Adipocyte (in vitro differentiated cells): ENCODE measurements at regions not wholly inside any gene's neighbourhood (a gene's known extent, or its start where the extent isn't known, plus 50 kb on each side); places are given as distances from the start of the nearest gene placed in this dataset.
"Not testable (repeated sequence)": the region's sequence is repeated elsewhere in the genome, so short reads cannot be mapped to it uniquely, and the experiment has no call there.

Experiments used
- DNase-seq: peaks from one replicate; pipeline ENCODE4 v3.0.0-alpha.2; 2015; ENCODE audit warnings: low read depth
- H3K27me3 ChIP-seq: replicated peaks from 2 replicates; pipeline ENCODE4 v1.7.0; 2013; ENCODE audit warnings: mild to moderate bottlenecking, low read length, moderate library complexity; ENCODE audit not compliant: control insufficient read depth, insufficient read depth
- H3K36me3 ChIP-seq: 2 replicates; pipeline ENCODE4 v1.7.0; 2013; ENCODE audit warnings: low read length, mild to moderate bottlenecking, moderate library complexity; ENCODE audit not compliant: control insufficient read depth, insufficient read depth, severe bottlenecking
- H3K4me1 ChIP-seq: 2 replicates; pipeline ENCODE4 v1.7.0; 2013; ENCODE audit warnings: mild to moderate bottlenecking, low read length, moderate library complexity; ENCODE audit not compliant: control insufficient read depth, insufficient read depth
- H3K4me3 ChIP-seq: 2 replicates; pipeline ENCODE4 v1.7.0; 2013; ENCODE audit warnings: mild to moderate bottlenecking, low read length, moderate library complexity
- H3K9ac ChIP-seq: 2 replicates; pipeline ENCODE4 v1.7.0; 2013; ENCODE audit warnings: mild to moderate bottlenecking, low read length, moderate library complexity
- H3K9me3 ChIP-seq: 2 replicates; pipeline ENCODE4 v1.7.0; 2013; ENCODE audit warnings: mild to moderate bottlenecking, low read length, moderate library complexity; ENCODE audit not compliant: control insufficient read depth

DNA sequence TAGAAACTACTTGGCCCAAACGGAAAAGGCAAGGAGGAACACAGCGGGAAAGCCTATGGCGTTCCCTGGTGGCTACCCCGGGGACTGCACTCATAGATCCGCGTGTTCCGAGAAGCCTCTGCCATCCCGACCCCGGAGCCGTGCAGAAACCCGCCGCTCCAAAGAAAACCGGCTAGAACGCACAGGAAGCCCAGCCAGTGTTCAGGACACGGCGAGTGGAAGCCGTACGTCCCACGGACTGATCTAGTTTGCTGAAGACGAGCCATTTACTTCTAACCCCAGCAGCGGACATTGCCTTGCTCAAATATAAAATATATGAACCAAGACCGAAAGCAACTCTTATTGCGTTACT lies 215.0 kb upstream of the NOTCH2NLA start:
- not testable (repeated sequence) for H3K9ac ChIP-seq, H3K4me1 ChIP-seq, H3K36me3 ChIP-seq, H3K27me3 ChIP-seq, H3K9me3 ChIP-seq
- H3K4me3 ChIP-seq, result peak overlapping the region; percentile 73
- DNase-seq, result peak; percentile 5

DNA sequence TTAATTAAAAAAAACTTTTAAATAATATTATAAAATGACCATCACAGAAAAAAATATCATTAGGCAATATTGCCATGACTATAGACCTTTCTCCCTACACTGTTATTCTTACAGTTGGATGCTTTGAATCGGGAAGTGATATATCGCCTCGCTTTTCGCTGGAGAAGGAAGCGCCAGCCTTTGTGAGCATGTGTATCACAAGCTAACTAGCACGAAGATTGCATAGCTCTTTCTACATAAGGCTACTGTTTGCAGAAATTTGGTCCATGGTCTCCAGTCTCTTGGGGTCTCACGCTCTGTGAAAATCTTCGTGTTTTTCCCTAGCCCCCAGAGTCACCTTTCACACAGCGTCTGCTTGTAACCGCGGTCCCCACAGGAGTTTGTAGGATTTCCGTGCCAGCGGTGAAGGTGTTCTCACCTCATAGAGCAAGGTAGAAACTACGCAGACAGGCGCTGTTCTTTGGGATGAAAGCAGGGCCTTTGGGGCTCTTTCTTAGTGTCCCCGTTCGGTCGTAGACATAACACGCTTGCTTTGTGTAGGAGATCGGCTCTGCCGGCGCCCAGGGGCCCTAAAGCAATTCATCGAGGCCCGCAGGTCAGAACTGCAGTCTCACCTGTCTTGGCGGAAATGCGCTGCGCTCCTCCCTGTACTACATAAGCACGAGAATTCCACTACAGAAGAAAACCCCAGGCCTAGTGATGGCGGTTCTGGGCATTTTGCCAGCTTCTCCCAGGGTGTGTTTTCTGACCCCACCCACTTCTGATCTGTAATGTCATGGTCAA lies 214.5 kb upstream of the NOTCH2NLA start:
- H3K9me3 ChIP-seq, H3K9ac ChIP-seq, H3K4me3 ChIP-seq, H3K27me3 ChIP-seq, DNase-seq, H3K4me1 ChIP-seq, H3K36me3 ChIP-seq: not testable (repeated sequence)

DNA sequence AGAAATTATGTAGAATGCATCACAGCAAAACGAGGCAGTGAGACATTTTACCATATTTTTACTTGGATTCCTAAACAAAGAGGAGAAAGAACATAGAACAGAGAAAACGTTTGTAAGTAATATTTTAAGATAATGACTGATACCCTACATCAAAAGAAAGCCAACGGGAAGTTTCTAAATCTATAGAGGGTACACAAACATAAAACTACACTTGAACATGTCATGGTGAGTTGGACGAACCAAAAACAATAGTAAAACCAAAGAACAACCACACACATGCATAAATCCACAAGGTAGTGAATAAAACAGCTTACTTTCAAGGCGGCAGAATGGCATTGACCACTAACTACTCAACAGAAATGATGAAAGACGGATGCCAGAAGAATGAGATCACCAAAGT lies 209.7 kb upstream of the NOTCH2NLA start:
- not testable (repeated sequence) for H3K4me3 ChIP-seq, H3K9ac ChIP-seq, H3K4me1 ChIP-seq, H3K27me3 ChIP-seq, H3K9me3 ChIP-seq, H3K36me3 ChIP-seq, DNase-seq

DNA sequence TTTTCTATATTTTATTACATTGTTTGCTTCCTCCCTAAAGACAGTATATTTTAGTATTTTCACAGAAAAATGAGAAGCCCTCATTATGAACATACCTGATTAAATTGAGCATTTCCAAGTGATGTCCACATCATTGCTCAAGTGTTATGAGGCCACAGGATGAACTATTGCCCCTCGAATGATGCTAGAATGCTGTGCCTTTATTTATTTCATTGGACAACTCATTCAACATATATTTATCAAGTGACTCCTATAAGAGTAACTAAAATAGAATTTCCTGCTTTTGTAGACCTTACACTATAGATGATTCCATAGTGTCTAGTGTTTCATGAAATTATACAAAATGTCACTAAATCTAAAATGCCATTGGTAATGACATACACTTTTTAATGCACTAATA lies 187.8 kb upstream of the NOTCH2NLA start:
- DNase-seq, H3K9me3 ChIP-seq, H3K4me3 ChIP-seq, H3K4me1 ChIP-seq, H3K36me3 ChIP-seq, H3K27me3 ChIP-seq, H3K9ac ChIP-seq: not testable (repeated sequence)

DNA sequence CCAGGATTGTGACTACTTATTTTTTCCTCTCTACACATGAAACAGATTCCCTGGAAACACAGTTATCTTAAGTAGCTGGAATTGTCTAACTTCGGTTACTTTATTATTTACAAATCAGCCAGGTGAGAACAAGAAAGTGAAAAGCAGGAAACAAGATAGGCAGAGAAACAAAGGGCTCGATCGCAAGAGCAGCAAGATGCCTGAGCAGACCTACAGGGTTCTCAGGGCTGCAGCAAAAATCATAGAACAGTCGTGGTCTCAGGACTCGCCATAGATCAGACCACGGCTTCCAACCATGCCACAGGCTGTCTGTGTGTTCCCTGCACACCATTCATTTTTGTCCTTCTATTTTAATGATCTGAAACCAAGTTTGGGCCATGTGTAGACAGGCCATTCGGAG lies 186.2 kb upstream of the NOTCH2NLA start:
- not testable (repeated sequence) for H3K36me3 ChIP-seq, H3K9ac ChIP-seq, DNase-seq, H3K4me1 ChIP-seq, H3K4me3 ChIP-seq, H3K27me3 ChIP-seq, H3K9me3 ChIP-seq

DNA sequence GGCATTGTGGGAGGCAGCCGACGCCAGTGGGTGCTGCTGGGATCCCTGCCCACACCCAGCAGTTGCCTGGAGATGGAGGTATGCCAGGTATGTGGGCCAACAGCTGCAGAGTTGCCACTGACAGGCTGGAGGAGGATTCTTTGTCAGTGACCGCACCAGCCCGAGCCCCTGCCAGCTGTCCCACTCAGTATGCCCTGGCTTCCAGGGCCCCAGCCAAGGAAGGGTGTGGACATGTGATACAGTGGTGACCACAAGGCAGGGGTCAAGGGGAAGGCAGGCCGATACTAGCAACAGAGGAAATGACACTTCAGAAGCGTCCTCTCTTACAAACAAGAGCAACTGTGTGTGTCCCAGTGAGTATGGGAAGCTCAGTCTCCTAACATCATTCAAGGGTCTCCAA lies 185.1 kb upstream of the NOTCH2NLA start:
- not testable (repeated sequence) for H3K4me3 ChIP-seq, H3K36me3 ChIP-seq, H3K27me3 ChIP-seq, H3K4me1 ChIP-seq, H3K9ac ChIP-seq, DNase-seq, H3K9me3 ChIP-seq

DNA sequence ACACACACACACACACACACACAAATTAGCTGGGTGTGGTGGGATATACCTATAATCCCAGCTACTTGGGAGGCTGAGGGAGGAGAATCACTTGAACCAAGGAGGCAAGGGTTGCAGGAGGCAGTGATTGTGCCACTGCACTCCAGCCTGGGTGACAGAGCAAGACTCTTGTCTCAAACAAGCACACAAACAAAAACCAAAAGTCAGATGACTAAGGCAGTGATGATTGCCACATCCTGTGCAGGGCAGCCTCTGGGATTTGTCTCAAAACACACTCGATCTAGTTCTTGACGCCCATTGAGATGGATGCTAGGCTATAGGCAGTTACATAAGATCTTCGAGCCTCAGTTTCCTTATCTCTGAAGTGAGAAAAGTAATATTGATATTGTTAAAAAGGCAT lies 183.1 kb upstream of the NOTCH2NLA start:
- H3K36me3 ChIP-seq, H3K4me3 ChIP-seq, H3K9ac ChIP-seq, H3K9me3 ChIP-seq, H3K4me1 ChIP-seq, H3K27me3 ChIP-seq, DNase-seq: not testable (repeated sequence)

DNA sequence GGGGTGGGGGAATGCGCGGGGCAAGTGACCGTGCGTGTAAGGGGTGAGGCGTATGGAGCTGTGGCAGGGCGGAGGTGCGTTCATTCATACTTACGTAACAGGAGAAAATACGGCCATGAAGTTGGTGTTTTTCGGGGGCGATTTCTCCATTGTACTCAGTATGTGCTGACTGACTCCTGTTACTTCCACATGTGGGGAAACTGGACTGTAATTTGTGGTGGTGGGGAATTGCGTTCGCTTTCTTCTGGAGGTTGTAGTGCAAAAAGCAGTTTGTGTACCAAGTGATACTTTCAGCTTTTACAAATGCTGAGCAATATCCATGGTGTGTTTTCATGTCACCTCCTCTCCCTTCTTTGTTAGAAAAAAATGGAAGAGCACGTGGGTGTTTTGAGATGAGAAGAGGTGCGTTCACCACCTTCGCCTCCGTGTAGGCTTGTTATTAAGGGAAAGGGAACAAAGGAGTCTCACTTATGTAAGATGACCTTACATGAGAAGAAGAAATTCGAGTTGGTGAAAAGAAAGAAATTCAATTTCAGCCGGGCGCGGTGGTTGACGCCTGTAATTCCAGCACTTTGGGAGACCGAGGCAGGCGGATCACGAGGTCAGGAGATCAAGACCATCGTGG lies 181.1 kb upstream of the NOTCH2NLA start:
- peak overlapping the region; percentile 64 for H3K4me3 ChIP-seq
- not testable (repeated sequence) for H3K9ac ChIP-seq, H3K4me1 ChIP-seq, DNase-seq, H3K9me3 ChIP-seq, H3K36me3 ChIP-seq, H3K27me3 ChIP-seq

DNA sequence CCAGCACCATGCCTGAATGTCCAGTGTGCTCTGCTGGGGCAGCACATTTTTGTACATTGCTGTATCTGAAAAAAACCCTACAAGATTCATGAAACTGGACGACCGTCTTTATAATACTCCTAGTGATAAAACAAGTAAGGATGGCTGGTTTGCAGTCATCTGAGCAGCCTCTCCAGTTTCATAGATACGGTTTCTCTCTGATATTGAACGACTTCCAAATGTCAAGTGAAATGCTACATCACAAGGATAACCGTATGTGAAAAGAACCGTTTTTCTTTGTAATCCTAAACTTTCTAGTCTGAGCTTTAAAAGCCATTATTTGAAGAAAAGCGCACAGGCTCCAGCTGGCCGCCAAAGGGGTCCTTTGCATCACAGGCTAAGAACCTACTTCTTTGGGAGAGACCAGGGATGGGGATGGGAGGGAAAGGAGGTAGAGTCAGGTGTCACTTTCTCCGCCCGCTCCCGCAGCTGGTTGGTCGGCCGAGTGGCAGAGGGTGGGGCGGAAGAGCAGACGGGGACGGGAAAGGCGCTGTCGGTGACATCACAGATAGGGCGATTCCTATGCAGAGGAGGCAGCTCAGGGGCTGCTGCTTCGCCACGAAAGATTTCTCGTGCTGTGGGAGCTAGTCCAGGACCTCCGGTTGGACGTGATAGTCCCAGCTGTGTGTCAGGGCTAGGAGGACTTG lies 180.4 kb upstream of the NOTCH2NLA start:
- H3K4me1 ChIP-seq, H3K9me3 ChIP-seq, H3K27me3 ChIP-seq, H3K9ac ChIP-seq, DNase-seq, H3K36me3 ChIP-seq: not testable (repeated sequence)
- peak overlapping the region; percentile 23 for H3K4me3 ChIP-seq

DNA sequence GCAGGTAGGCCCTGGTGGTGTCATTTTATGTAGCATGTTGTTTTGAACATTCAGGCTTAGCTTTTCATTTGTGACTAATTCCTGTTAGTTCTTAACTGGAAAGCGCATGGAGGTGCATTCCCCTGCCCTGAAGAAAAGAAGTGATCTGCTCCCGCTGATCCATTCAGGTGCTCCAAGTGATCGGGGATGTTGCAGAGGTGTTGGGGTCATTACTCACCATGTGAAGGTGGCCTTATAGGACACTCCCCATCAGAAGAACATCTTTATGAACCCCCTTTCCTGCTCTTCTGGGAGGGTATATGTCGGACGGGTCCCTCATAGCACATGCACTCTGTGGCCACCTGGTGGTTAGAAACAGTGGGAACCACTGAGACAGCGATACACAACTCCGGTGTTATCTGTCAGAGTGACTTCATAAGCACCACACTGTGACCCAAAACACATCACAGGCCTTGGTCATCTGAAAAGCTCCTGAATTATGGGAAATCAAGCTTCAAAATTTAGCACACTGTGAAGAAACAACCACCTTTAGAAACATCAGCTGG lies 172.5 kb upstream of the NOTCH2NLA start:
- H3K4me3 ChIP-seq, H3K4me1 ChIP-seq, H3K9me3 ChIP-seq, H3K36me3 ChIP-seq, H3K27me3 ChIP-seq, H3K9ac ChIP-seq: not testable (repeated sequence)
- DNase-seq, result peak; percentile 17

DNA sequence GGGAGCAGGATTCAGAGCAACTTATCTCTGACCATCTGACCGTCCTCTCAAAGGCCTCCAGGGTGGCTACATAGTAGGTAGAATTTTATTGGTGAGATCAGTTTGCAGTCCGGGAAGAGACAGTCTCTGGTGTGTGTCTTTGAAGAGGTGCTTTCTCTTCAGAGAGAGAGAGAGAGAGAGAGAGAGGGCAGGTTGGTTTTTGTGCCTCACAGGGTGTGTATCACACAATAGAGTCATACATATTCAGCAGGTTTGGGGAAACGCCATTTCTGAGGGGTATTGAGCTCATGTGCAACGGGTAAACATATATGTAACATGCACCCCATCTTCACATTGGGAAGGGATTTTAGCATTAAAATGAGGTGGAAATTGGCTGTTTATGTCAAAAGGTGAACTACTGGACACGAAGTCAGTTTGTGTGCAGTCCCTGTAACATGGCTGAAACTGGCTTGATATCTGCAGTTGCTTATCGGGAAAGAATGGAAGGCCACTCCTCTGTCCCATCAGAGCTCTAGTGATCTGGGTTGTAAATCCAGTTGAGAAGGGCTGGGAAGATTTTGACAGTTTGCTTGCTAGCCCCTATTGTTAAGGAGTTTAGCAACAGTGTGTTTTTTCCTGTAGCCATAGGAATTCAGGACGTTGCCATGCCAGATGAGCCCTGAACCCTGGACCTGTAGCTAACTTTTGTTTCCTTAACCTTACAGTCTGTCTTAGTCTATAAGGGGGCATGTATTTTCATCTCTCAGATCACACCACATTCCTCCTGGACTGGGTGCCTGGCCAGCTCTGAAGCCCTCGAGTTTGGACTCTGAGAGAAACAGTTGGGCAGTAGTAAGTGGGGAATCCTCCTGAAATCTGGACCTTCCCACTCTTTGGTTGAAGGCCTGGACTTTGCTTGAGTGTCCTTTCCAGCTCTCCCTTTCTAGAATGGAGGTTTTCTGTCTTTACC lies 171.6 kb upstream of the NOTCH2NLA start:
- not testable (repeated sequence) for H3K4me3 ChIP-seq, H3K27me3 ChIP-seq, H3K9me3 ChIP-seq, H3K9ac ChIP-seq, H3K36me3 ChIP-seq, H3K4me1 ChIP-seq, DNase-seq
